Right ventricle myocardium superior (tissue), 1 donor: ENCODE measurements at regions not wholly inside any gene's neighbourhood (a gene's known extent, or its start where the extent isn't known, plus 50 kb on each side); places are given as distances from the start of the nearest gene placed in this dataset. TPM values are rescaled to one million over a fixed set of nuclear protein-coding genes. Genes with fewer than 3 reads are reported as not detected.
A peak's percentile ranks its signal among the peaks of the same experiment; 100 is the strongest.
"Not testable (repeated sequence)": the region's sequence is repeated elsewhere in the genome, so short reads cannot be mapped to it uniquely, and the experiment has no call there.

Source experiments
- ATAC-seq: fragments of 200-7000 bp; cut with Tn5 transposase; one replicate; pipeline ENCODE4 v1.9.1; 2020; ENCODE audit warnings: mild to moderate bottlenecking; ENCODE audit not compliant: poor library complexity
- DNase-seq: peaks from one replicate; pipeline ENCODE4 v3.0.0-alpha.2; 2020
- intact Hi-C: fragments of 100-400 bp; cut with DNase I; formaldehyde crosslinking; loops from one replicate; pipeline ENCODE4 v1.11.2; 2022
- microRNA-seq: library from miRNA; unstranded; fragments of <30 nt; microRNA quantifications from one replicate; pipeline ENCODE4 v1.2.0, GENCODE V29; 2020
- donor health status: DM: no; HTN: yes; CAD: no; lungs with severe emphysema.

DNA sequence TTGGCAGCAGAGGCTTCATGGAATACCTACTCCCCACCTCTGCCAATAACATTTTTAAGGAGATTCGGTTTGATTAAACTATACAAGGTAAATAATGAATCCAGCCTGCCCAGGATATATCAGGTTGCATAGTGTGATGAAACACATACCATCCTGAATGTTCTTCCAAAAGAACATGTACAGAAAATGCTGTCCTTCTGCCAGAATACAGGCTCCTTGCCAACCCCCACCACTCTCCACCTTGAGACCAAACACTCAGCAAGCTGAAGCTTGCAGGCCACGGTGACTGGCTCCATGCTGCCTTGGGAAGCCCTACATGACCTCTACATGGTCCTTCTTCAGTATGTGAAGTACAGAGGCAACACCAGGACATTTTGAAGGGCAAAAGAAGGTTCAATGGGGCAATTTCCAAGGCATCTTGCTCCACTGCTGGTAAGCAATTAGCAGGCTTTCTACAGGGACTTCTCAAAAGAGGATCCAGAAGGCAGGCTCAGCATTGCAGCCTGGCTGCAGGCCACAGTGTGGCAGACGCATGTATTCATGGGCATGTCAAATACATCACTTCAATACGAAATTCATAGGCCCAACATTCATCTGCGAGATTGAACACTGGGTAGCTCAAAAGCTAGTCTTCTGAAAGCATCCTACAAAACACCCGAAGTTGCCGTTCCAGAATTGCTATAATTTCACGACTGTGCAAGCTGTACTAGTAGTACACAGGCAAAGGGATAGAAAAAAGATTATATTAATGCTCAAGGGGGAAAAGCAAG, 62.4 kb upstream of the SERP2 start:
- ATAC-seq: peak; percentile 44
- intact Hi-C loops: no loop called here
- DNase-seq: no peak

DNA sequence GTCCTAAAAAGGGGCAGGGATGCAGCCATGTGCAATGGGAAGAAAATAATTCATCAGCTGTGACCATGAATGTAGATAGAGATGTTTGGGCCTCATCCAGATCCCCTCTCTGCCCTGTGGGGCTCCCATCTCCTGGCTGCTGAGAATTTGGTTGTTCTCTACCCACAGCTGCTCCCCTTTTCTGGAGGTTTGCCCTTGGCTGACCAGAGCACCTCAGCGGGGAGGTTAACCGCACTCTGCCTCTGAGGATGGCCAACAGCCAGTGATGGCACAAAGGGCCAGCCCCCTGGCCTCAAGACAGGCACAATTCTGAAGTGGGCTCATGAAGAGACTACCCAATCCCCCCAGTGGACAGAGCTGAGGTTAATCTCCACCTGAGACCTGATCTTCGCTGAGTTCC, 61.5 kb upstream of the SERP2 start:
- DNase-seq: no peak
- intact Hi-C loops: no loop called here
- ATAC-seq: no peak

DNA sequence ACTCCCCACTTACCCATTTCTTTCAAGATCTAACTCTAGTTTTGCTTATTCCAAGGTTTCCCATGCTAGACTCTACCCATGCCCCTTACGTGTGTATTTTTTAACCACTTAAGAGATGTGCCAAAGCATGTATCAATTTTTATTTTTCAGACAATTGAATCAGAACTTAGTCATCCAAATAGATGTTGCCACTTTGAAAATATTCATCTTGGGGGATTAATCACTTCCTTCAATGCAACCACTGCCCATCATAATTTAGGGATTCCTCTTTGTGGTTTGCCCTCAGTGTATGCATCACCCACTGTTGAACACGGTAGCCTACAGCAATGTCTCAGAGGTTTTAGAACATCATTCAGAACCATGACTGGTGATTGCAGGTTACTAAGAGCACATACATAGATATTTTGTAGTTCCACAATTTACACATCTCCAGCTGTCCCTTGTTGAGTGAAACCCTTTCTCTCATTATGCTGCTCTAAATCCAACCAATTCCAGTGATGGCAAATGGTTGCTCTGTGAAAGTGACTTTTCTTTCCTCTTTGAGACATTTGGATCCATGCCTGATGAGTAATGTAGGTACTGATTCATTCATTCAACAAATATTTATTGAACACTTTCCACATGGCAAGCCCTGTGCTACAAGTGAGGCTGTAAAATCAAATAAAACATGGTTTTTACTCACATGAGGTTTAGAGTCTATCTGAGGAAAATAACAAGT, 60.6 kb upstream of the SERP2 start:
- intact Hi-C loops: no loop called here
- no peak for DNase-seq
- no peak for ATAC-seq

DNA sequence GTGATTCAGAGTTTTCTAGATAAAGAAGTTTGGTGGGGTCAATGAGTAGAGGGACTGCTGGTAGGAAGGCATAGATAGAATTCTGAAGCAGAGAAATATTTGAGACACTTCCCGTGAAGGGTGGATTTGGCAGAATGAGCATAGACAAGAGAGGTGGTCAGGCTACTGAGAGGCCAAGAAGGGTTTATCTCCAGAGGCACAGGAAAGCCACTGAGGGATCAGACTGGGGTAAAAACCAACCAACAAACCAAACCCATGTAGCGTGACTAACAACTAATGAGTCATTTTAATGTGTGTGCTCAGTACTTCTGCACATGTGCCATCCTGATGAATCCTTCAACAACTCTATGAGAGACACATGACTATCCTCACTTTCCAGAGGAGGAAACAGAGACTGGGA, 60.0 kb upstream of the SERP2 start:
- DNase-seq (no peak), ATAC-seq (no peak)
- intact Hi-C loops: no loop called here

DNA sequence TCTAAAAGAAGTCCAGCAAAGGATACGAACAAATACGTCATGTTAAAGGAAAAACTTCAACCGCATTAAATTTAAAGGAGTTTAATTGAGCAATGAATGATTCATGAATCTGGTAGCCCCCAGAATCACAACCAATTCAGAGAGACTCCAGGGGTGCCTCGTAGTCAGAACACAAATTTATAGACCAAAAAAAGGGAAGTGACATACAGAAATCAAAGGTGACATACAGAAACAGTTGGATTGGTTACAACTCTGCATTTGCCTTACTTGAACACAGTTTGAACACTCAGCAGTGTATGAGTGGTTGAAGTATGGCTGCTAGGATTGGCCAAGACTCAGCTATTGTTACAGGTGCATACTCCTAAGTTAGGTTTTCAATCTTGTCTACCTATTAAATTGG, 59.5 kb upstream of the SERP2 start:
- ATAC-seq, DNase-seq, intact Hi-C loops: not testable (repeated sequence)

DNA sequence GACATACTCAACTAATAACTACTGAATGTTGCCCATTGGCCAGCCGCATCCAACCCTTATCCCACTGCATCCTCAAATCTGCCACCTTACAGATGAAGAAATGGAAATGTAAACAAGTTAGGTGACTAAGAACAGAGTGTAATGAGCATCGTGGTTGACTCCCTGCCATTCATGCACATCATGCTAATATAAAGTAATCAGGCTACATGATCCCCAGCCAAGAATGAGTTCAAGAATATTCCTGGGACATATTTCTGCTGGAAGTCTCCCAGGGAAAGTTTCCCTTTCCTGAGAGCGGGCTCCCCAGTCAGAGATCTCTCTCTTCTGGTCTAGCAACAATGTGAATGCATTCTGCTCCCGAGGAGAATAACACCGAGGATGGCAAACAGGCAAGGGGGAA, 55.9 kb upstream of the SERP2 start:
- DNase-seq: no peak
- ATAC-seq: peak; percentile 39
- intact Hi-C loops: no loop called here

DNA sequence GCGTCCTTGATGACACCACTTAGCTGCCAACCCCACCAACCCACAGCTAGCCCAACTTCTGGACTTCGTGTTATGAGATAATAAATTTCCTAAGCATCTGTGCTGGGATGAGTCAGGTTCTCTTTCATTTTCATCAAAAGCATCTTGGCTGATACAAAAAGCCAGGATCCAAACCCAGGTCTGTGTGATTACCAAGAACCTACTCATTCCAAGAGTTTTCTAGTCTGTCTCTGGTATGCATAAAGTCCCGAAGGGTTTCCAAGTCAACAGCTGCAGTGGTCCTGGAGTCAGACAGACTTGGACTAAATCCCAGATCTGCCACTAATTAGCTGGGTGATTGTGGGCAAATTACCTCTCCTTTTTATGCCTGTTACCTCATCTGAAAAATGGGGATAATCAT, 55.5 kb upstream of the SERP2 start:
- intact Hi-C loops: no loop called here
- ATAC-seq (no peak), DNase-seq (no peak)

DNA sequence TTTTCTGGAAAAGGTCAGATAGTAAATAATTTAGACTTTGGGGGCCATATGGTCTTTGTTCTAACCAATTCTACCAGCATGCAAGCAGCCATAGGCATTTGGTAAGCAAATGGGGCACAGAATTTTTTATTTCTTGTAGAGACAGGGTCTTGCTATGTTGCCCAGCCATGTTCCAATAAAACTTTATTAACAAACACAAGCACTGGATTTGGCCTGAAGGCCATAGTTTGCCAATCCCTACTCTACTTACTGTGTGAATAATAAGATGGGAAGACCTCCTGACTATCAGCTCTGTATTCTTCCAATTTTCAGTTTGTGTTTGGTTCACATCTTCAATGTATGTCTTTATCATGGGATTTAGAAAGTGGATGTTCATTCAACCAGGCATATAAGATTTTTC, 53.0 kb upstream of the SERP2 start:
- intact Hi-C loops: no loop called here
- ATAC-seq: no peak
- DNase-seq: no peak

DNA sequence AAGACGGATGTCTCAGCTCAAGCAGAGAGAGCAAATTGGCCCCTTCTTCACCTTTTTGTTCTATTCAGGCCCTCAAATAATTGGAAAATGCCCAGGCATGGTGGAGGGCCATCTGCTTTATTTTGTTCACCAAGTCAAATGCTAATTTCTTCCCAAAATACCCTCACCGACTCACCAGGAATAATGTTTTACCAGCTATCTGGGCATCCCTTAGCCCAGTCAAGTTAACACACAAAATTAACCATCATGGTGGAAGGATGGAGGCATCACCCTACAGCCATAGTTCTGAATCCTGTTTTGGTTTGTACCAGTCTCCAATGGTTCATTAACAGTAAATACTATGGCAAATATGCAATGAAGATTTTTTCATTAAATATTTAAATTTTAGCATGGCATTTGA, 51.7 kb upstream of the SERP2 start:
- intact Hi-C loops: no loop called here
- DNase-seq (no peak), ATAC-seq (no peak)

DNA sequence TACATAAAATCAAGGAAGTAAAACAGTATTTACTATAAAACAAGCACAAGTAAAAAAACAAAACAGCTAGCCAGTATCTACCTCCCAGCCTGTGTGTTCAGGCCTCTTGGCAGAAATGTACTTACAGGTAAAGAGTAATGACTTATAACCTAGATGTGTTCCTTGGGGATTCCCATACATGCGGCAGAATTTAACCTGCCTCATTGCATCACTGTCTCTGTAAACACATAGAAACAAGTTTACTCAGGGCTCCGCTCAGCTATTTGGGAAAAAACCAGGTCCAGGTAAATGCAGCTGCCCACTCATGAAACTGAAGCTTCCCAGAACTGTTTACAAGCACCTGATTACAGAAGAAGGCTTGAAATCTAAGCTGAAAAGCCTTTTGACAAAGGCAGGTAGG, 50.7 kb upstream of the SERP2 start:
- ATAC-seq (no peak), DNase-seq (no peak)
- intact Hi-C loops: no loop called here

DNA sequence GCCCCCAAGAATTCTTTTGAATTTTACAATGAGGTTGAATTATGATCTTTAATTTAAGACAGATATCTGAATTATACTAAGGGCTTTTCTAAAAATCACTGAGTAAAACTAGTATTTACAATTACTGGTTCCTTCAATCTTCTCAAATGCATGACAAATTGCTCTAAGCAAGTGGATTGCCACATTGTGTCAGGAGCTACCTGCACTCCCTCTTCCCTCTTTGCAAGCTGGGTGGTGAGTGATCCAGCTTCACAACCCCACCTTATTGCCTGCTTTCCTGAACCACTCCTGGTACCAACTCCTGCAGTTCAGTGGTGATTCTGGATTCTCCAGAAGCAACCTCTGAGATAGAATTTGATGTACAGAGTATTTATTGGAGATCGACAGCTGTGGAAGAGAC, 49.9 kb upstream of the SERP2 start:
- no peak for ATAC-seq
- DNase-seq: no peak
- intact Hi-C loops: no loop called here

Small RNAs in the stretch of these regions (microRNA-seq; reads per million reads assigned to microRNA genes)
- not detected for gene MIR8079
